Suprapubic skin (tissue), 4 donors: ENCODE measurements at regions not wholly inside any gene's neighbourhood (a gene's known extent, or its start where the extent isn't known, plus 50 kb on each side); places are given as distances from the start of the nearest gene placed in this dataset.

Experiments
- CTCF ChIP-seq, 2 donors: fragments of 200-600 bp in 1 of 2; fragments of 450-650 bp in 1 of 2; sonication (generic) in 1 of 2; IDR thresholded peaks; one replicate each; pipeline ENCODE4 v1.5.1; 2016 to 2019; ENCODE audit warnings: antibody characterized with exemption in 2 of 2, mild to moderate bottlenecking in 1 of 2, moderate library complexity in 1 of 2
- POLR2A ChIP-seq, 2 donors: fragments of 450-650 bp; IDR thresholded peaks; one replicate each; pipeline ENCODE4 v1.6.1; 2017; ENCODE audit warnings: antibody characterized with exemption in 2 of 2, mild to moderate bottlenecking in 2 of 2, moderate library complexity in 2 of 2
- POLR2AphosphoS5 ChIP-seq, 3 donors: sonication (generic); formaldehyde crosslinking; IDR thresholded peaks; one replicate each; pipeline ENCODE4 v1.6.1; 2017; ENCODE audit warnings: antibody characterized with exemption in 3 of 3

GRCh38 chr3:22360164-22360563, 609.2 kb upstream of the ZNF385D start:
- no peak for TF ChIP-seq CTCF (IDR thresholded peaks at IDR 0.05)
- TF ChIP-seq POLR2A (IDR thresholded peaks at IDR 0.05) = no peak
- TF ChIP-seq POLR2AphosphoS5 (IDR thresholded peaks at IDR 0.05) = no peak
